ENCODE measurements at regions not wholly inside any gene's neighbourhood (a gene's known extent, or its start where the extent isn't known, plus 50 kb on each side); places are given as distances from the start of the nearest gene placed in this dataset.

DNA sequence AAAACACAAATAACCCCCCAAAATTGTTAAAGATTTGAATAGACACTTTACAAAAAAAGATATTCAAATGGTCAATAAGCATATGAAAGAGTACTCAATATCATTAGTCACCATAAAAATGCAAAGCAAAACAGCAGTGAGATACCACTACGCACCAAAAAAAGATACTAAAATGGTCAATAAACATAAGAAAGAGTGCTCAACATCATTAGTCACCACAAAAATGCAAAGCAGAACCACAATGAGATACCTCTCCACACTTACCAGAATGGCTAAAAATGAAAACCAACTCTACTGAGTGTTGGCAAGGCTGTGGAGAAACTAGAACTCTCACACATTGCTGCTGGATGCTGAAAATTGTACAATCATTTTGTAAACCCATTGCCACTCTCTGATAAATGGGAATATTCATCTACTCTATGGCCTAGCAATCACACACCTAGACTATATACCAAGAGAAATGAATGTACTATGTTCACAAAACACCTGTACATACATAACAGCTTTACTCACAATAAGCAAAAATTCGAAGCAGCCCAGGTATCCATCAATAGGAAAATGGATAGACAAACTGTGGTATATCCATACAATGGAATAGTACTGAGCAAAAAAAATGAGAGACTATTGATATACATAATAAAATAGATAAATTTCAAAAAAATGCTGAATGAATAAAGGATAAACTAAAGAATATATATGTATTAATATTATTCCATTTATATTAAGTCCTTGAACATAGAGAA, 205.0 kb upstream of the DAPK1 start:
- H3K4me1 Mint-ChIP-seq = no peaks in the 10 kb centered on the region

More for the DNA sequence above, 205.0 kb upstream of the DAPK1 start:
- no peaks in the 10 kb centered on the region; the same call in 1 of the 2 replicates for H3F3A ChIP-seq (replicated peaks; ENCODE audit: low read depth)
- no peaks in the 10 kb centered on the region for H3K27me3 ChIP-seq (ENCODE audit: insufficient read depth)
- H4K20me1 ChIP-seq (replicated peaks; ENCODE audit: insufficient read depth) = no peaks in the 10 kb centered on the region
- H2AFZ ChIP-seq = no peak overlapping the region
- no peaks in the 10 kb centered on the region for H3K4me1 ChIP-seq (ENCODE audit: insufficient read depth)
- Mint-ChIP-seq H3K9me3 (peaks cover 8% of the 10 kb centered on the region; the same call in 2 of the 3 replicates), H3K27me3 (ENCODE audit: insufficient read depth, low read depth, poor library complexity) (no peaks in the 10 kb centered on the region), H3K27ac (no peak overlapping the region), H3K36me3 (ENCODE audit: low read depth) (peaks cover 7% of the 10 kb centered on the region; the same call in 1 of the 3 replicates), H3K4me3 (no peak overlapping the region)
- no peaks in the 10 kb centered on the region for H3K36me3 ChIP-seq (ENCODE audit: insufficient read depth)
- TF ChIP-seq, protein P1, sequence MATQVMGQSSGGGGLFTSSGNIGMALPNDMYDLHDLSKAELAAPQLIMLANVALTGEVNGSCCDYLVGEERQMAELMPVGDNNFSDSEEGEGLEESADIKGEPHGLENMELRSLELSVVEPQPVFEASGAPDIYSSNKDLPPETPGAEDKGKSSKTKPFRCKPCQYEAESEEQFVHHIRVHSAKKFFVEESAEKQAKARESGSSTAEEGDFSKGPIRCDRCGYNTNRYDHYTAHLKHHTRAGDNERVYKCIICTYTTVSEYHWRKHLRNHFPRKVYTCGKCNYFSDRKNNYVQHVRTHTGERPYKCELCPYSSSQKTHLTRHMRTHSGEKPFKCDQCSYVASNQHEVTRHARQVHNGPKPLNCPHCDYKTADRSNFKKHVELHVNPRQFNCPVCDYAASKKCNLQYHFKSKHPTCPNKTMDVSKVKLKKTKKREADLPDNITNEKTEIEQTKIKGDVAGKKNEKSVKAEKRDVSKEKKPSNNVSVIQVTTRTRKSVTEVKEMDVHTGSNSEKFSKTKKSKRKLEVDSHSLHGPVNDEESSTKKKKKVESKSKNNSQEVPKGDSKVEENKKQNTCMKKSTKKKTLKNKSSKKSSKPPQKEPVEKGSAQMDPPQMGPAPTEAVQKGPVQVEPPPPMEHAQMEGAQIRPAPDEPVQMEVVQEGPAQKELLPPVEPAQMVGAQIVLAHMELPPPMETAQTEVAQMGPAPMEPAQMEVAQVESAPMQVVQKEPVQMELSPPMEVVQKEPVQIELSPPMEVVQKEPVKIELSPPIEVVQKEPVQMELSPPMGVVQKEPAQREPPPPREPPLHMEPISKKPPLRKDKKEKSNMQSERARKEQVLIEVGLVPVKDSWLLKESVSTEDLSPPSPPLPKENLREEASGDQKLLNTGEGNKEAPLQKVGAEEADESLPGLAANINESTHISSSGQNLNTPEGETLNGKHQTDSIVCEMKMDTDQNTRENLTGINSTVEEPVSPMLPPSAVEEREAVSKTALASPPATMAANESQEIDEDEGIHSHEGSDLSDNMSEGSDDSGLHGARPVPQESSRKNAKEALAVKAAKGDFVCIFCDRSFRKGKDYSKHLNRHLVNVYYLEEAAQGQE (IDR thresholded peaks at IDR 0.05; ENCODE audit: unreplicated experiment) = no peak
- TF ChIP-seq EZH2 (IDR thresholded peaks at IDR 0.05; ENCODE audit: low read depth, unreplicated experiment) (no peak), JUNB (IDR thresholded peaks at IDR 0.05; ENCODE audit: unreplicated experiment) (no peak), STAT1 (IDR thresholded peaks at IDR 0.05; ENCODE audit: unreplicated experiment) (no peak), CREB1 (CRISPR knock-in tag; IDR thresholded peaks at IDR 0.05; ENCODE audit: low read depth) (no peak), EZH2phosphoT487 (IDR thresholded peaks at IDR 0.05; ENCODE audit: unreplicated experiment) (no peak), NANOG (IDR thresholded peaks at IDR 0.05; ENCODE audit: borderline replicate concordance) (no peak), ZNF114 (CRISPR knock-in tag; IDR thresholded peaks at IDR 0.05) (no peak), POLR2AphosphoS5 (IDR thresholded peaks at IDR 0.05; ENCODE audit: low read depth) (no peak)
- TF ChIP-seq, protein P2, sequence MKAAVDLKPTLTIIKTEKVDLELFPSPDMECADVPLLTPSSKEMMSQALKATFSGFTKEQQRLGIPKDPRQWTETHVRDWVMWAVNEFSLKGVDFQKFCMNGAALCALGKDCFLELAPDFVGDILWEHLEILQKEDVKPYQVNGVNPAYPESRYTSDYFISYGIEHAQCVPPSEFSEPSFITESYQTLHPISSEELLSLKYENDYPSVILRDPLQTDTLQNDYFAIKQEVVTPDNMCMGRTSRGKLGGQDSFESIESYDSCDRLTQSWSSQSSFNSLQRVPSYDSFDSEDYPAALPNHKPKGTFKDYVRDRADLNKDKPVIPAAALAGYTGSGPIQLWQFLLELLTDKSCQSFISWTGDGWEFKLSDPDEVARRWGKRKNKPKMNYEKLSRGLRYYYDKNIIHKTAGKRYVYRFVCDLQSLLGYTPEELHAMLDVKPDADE (IDR thresholded peaks at IDR 0.05) = no peak
- TF ChIP-seq, protein P3, sequence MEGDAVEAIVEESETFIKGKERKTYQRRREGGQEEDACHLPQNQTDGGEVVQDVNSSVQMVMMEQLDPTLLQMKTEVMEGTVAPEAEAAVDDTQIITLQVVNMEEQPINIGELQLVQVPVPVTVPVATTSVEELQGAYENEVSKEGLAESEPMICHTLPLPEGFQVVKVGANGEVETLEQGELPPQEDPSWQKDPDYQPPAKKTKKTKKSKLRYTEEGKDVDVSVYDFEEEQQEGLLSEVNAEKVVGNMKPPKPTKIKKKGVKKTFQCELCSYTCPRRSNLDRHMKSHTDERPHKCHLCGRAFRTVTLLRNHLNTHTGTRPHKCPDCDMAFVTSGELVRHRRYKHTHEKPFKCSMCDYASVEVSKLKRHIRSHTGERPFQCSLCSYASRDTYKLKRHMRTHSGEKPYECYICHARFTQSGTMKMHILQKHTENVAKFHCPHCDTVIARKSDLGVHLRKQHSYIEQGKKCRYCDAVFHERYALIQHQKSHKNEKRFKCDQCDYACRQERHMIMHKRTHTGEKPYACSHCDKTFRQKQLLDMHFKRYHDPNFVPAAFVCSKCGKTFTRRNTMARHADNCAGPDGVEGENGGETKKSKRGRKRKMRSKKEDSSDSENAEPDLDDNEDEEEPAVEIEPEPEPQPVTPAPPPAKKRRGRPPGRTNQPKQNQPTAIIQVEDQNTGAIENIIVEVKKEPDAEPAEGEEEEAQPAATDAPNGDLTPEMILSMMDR (conservative IDR thresholded peaks at IDR 0.05; ENCODE audit: low read depth in 2 of 2) = no peak
- no peak for ATAC-seq
- no peak overlapping the region for H3K4me3 ChIP-seq
- H3K27ac ChIP-seq (ENCODE audit: low read depth) = no peak overlapping the region
- DNase-seq (ENCODE audit: low spot score) = no peak
- no peaks in the 10 kb centered on the region for H3K79me2 ChIP-seq (replicated peaks; ENCODE audit: insufficient read depth)
- H3K4me2 ChIP-seq = no peak overlapping the region
- H3K9me2 ChIP-seq (ENCODE audit: insufficient read depth) = 0 out of 2 replicates have a peak, but pooled peaks cover 9% of the 10 kb centered on the region
